Memory B cell (primary cell): ENCODE measurements at regions not wholly inside any gene's neighbourhood (a gene's known extent, or its start where the extent isn't known, plus 50 kb on each side); places are given as distances from the start of the nearest gene placed in this dataset.

Experiments
- ATAC-seq: fragments of 150-1000 bp; cut with Tn5 transposase; 2 replicates; pipeline ENCODE4 v1.10.0; 2021; ENCODE audit warnings: low read depth, mild to moderate bottlenecking, moderate library complexity
- DNase-seq, 2 donors: peaks; one replicate each; pipeline ENCODE4 v3.0.0; 2022; ENCODE audit warnings: low spot score in 2 of 2
- H3K27ac Mint-ChIP-seq: one replicate; pipeline ENCODE4 v1.8.0; 2022; ENCODE audit warnings: mild to moderate bottlenecking, moderate library complexity, mixed read lengths
- H3K27me3 Mint-ChIP-seq: one replicate; pipeline ENCODE4 v1.8.0; 2022; ENCODE audit warnings: mixed read lengths
- H3K36me3 Mint-ChIP-seq: one replicate; pipeline ENCODE4 v1.8.0; 2022; ENCODE audit warnings: mild to moderate bottlenecking, mixed read lengths
- H3K4me1 Mint-ChIP-seq: one replicate; pipeline ENCODE4 v1.8.0; 2022; ENCODE audit warnings: mixed read lengths
- H3K4me3 Mint-ChIP-seq: one replicate; pipeline ENCODE4 v1.8.0; 2022; ENCODE audit warnings: mild to moderate bottlenecking, moderate library complexity, mixed read lengths
- H3K9me3 Mint-ChIP-seq: one replicate; pipeline ENCODE4 v1.8.0; 2022; ENCODE audit warnings: mixed read lengths

- Mint-ChIP-seq H3K36me3 (peaks cover 5% of the 10 kb centered on the region), H3K27ac (no peak overlapping the region), H3K9me3 (no peaks in the 10 kb centered on the region), H3K4me3 (no peak overlapping the region), H3K27me3 (no peaks in the 10 kb centered on the region), H3K4me1 (no peaks in the 10 kb centered on the region)
- DNase-seq: no peak
- ATAC-seq: no peak
Observed at GRCh38 chr2:18723219-18723618, 133.8 kb upstream of the NT5C1B start.

GRCh38 chr2:18722101-18722500 is 132.7 kb upstream of the NT5C1B start:
- no peaks in the 10 kb centered on the region for H3K27me3 Mint-ChIP-seq
- no peaks in the 10 kb centered on the region for H3K9me3 Mint-ChIP-seq
- H3K36me3 Mint-ChIP-seq: peaks cover 9% of the 10 kb centered on the region
- ATAC-seq (no peak), DNase-seq (no peak)
- H3K4me3 Mint-ChIP-seq: no peak overlapping the region
- H3K4me1 Mint-ChIP-seq: no peaks in the 10 kb centered on the region
- H3K27ac Mint-ChIP-seq: no peak overlapping the region

- Mint-ChIP-seq H3K4me3 (no peak overlapping the region), H3K27ac (no peak overlapping the region), H3K27me3 (no peaks in the 10 kb centered on the region), H3K36me3 (peaks cover 9% of the 10 kb centered on the region), H3K4me1 (no peaks in the 10 kb centered on the region), H3K9me3 (no peaks in the 10 kb centered on the region)
- ATAC-seq (no peak), DNase-seq (no peak)
Observed at GRCh38 chr2:18721038-18721922, 131.9 kb upstream of the NT5C1B start.

GRCh38 chr2:18719978-18720775 is 130.8 kb upstream of the NT5C1B start:
- H3K27ac Mint-ChIP-seq: no peak overlapping the region
- DNase-seq (no peak), ATAC-seq (no peak)
- no peaks in the 10 kb centered on the region for H3K4me1 Mint-ChIP-seq
- peaks cover 1% of the 10 kb centered on the region for H3K9me3 Mint-ChIP-seq
- peaks cover 11% of the 10 kb centered on the region for H3K36me3 Mint-ChIP-seq
- no peaks in the 10 kb centered on the region for H3K27me3 Mint-ChIP-seq
- no peak overlapping the region for H3K4me3 Mint-ChIP-seq

GRCh38 chr2:18708203-18708715 is 118.9 kb upstream of the NT5C1B start:
- ATAC-seq (no peak), DNase-seq (no peak)
- Mint-ChIP-seq H3K27ac (no peak overlapping the region), H3K4me3 (no peak overlapping the region), H3K36me3 (peaks cover 2% of the 10 kb centered on the region), H3K27me3 (no peaks in the 10 kb centered on the region), H3K9me3 (peaks cover 2% of the 10 kb centered on the region), H3K4me1 (no peaks in the 10 kb centered on the region)

- Mint-ChIP-seq H3K27me3 (no peaks in the 10 kb centered on the region), H3K9me3 (no peaks in the 10 kb centered on the region), H3K4me1 (no peaks in the 10 kb centered on the region), H3K27ac (no peak overlapping the region), H3K4me3 (no peak overlapping the region), H3K36me3 (no peaks in the 10 kb centered on the region)
- ATAC-seq (no peak), DNase-seq (no peak)
Observed at GRCh38 chr2:18706001-18706400, 116.6 kb upstream of the NT5C1B start.

- Mint-ChIP-seq H3K4me3 (no peak overlapping the region), H3K9me3 (no peaks in the 10 kb centered on the region), H3K27me3 (no peaks in the 10 kb centered on the region), H3K4me1 (no peaks in the 10 kb centered on the region), H3K36me3 (no peaks in the 10 kb centered on the region), H3K27ac (no peak overlapping the region)
- no peak for ATAC-seq
- no peak for DNase-seq
Observed at GRCh38 chr2:18704276-18704675, 114.9 kb upstream of the NT5C1B start.

- H3K9me3 Mint-ChIP-seq: no peaks in the 10 kb centered on the region
- no peak for DNase-seq
- no peaks in the 10 kb centered on the region for H3K4me1 Mint-ChIP-seq
- no peaks in the 10 kb centered on the region for H3K27me3 Mint-ChIP-seq
- no peak overlapping the region for H3K4me3 Mint-ChIP-seq
- ATAC-seq: no peak
- no peak overlapping the region for H3K27ac Mint-ChIP-seq
- H3K36me3 Mint-ChIP-seq: peaks cover 2% of the 10 kb centered on the region
Observed at GRCh38 chr2:18703555-18703954, 114.2 kb upstream of the NT5C1B start.

GRCh38 chr2:18701981-18702380 is 112.6 kb upstream of the NT5C1B start:
- no peak for ATAC-seq
- no peak for DNase-seq
- H3K27ac Mint-ChIP-seq: no peak overlapping the region
- H3K9me3 Mint-ChIP-seq: no peaks in the 10 kb centered on the region
- no peak overlapping the region for H3K4me3 Mint-ChIP-seq
- no peaks in the 10 kb centered on the region for H3K27me3 Mint-ChIP-seq
- no peaks in the 10 kb centered on the region for H3K4me1 Mint-ChIP-seq
- H3K36me3 Mint-ChIP-seq: peaks cover 5% of the 10 kb centered on the region

GRCh38 chr2:18701546-18701945 is 112.2 kb upstream of the NT5C1B start:
- H3K27me3 Mint-ChIP-seq: no peaks in the 10 kb centered on the region
- H3K36me3 Mint-ChIP-seq: peaks cover 8% of the 10 kb centered on the region
- no peak for DNase-seq
- no peak for ATAC-seq
- no peaks in the 10 kb centered on the region for H3K9me3 Mint-ChIP-seq
- no peaks in the 10 kb centered on the region for H3K4me1 Mint-ChIP-seq
- H3K4me3 Mint-ChIP-seq: no peak overlapping the region
- H3K27ac Mint-ChIP-seq: no peak overlapping the region

- H3K27me3 Mint-ChIP-seq: no peaks in the 10 kb centered on the region
- no peak for ATAC-seq
- H3K4me3 Mint-ChIP-seq: no peak overlapping the region
- H3K9me3 Mint-ChIP-seq: peaks cover 1% of the 10 kb centered on the region
- peaks cover 8% of the 10 kb centered on the region for H3K36me3 Mint-ChIP-seq
- H3K4me1 Mint-ChIP-seq: no peaks in the 10 kb centered on the region
- H3K27ac Mint-ChIP-seq: no peak overlapping the region
- DNase-seq: no peak
Observed at GRCh38 chr2:18690342-18690741, 101.0 kb upstream of the NT5C1B start.

- Mint-ChIP-seq H3K9me3 (no peaks in the 10 kb centered on the region), H3K4me1 (no peaks in the 10 kb centered on the region), H3K4me3 (no peak overlapping the region), H3K27me3 (no peaks in the 10 kb centered on the region), H3K27ac (no peak overlapping the region), H3K36me3 (peaks cover 5% of the 10 kb centered on the region)
- ATAC-seq (no peak), DNase-seq (no peak)
Observed at GRCh38 chr2:18684206-18685038, 95.1 kb upstream of the NT5C1B start.

GRCh38 chr2:18682681-18683080 is 93.3 kb upstream of the NT5C1B start:
- H3K9me3 Mint-ChIP-seq: no peaks in the 10 kb centered on the region
- no peak for DNase-seq
- ATAC-seq: no peak
- H3K36me3 Mint-ChIP-seq: peaks cover 10% of the 10 kb centered on the region
- H3K27ac Mint-ChIP-seq: no peak overlapping the region
- H3K27me3 Mint-ChIP-seq: no peaks in the 10 kb centered on the region
- no peak overlapping the region for H3K4me3 Mint-ChIP-seq
- H3K4me1 Mint-ChIP-seq: no peaks in the 10 kb centered on the region

- H3K9me3 Mint-ChIP-seq: peaks cover 15% of the 10 kb centered on the region
- no peak overlapping the region for H3K4me3 Mint-ChIP-seq
- DNase-seq (no peak), ATAC-seq (no peak)
- H3K27me3 Mint-ChIP-seq: no peaks in the 10 kb centered on the region
- no peak overlapping the region for H3K27ac Mint-ChIP-seq
- H3K4me1 Mint-ChIP-seq: no peaks in the 10 kb centered on the region
- peaks cover 26% of the 10 kb centered on the region for H3K36me3 Mint-ChIP-seq
Observed at GRCh38 chr2:18677280-18677679, 87.9 kb upstream of the NT5C1B start.
